Thyroid gland (tissue), 4 donors: ENCODE measurements at regions not wholly inside any gene's neighbourhood (a gene's known extent, or its start where the extent isn't known, plus 50 kb on each side); places are given as distances from the start of the nearest gene placed in this dataset.

ENCODE experiments used
- CTCF ChIP-seq, 6 experiments: fragments of 200-600 bp in 3 of 6; fragments of 450-650 bp in 3 of 6; sonication (generic) in 3 of 6; IDR thresholded peaks; one replicate each; pipeline ENCODE4 v1.5.1; 2016 to 2019; ENCODE audit warnings: antibody characterized with exemption in 6 of 6, mild to moderate bottlenecking in 2 of 6, inconsistent platforms in 1 of 6, moderate library complexity in 1 of 6
- POLR2A ChIP-seq, 2 donors: fragments of 450-650 bp; IDR thresholded peaks; one replicate each; pipeline ENCODE4 v1.6.1; 2017; ENCODE audit warnings: antibody characterized with exemption in 2 of 2, mild to moderate bottlenecking in 2 of 2, moderate library complexity in 1 of 2

- TF ChIP-seq CTCF (IDR thresholded peaks at IDR 0.05) (no peak), POLR2A (IDR thresholded peaks at IDR 0.05) (no peak)
Observed at GRCh38 chr5:39486361-39486760, 61.6 kb upstream of the DAB2 start.
